ENCODE measurements at regions not wholly inside any gene's neighbourhood (a gene's known extent, or its start where the extent isn't known, plus 50 kb on each side); places are given as distances from the start of the nearest gene placed in this dataset.

DNA sequence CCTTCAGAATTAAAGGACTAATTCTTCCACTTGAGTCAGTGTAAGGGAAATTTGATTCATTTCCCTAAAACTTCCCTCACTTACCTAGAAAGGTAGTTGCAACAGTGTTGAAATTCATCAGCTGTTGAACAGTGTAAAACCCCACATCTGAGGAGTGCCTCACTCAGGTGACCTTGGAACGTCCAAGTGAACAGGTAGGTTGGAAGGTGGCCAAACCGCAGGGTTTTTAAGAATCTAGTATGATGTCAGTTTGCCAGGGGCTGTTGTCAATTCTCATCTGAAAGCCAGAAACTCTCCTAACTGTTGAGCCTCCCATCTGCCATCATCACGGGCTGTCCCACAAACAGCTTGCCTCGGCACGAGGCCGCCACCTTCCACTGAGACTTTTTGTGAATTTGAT lies 105.7 kb downstream of the TMEM174 start:
- Histone ChIP-seq H3K36me3 (ENCODE audit: control insufficient read depth in 4 of 4, insufficient read depth in 4 of 4, low read length in 4 of 4) (no peaks in the 10 kb centered on the region), H3K4me3 (no peak overlapping the region), H3K27me3 (ENCODE audit: control insufficient read depth in 3 of 3, insufficient read depth in 3 of 3, low read length in 2 of 3) (peaks cover 0 to 32% (median 2%) of the 10 kb centered on the region in 3 donors), H3K27ac (ENCODE audit: low read depth in 1 of 2, low read length in 1 of 2) (peak overlapping the region in 1 of 2 donors; percentile 45), H3K9me3 (ENCODE audit: control insufficient read depth in 4 of 4, insufficient read depth in 3 of 4, low read length in 3 of 4) (no peaks in the 10 kb centered on the region), H3K4me1 (ENCODE audit: control insufficient read depth in 5 of 5, insufficient read depth in 5 of 5, low read length in 5 of 5) (peaks cover 0 to 16% (median 0%) of the 10 kb centered on the region in 5 donors), H3K9ac (ENCODE audit: insufficient read depth in 1 of 2, low read length in 2 of 2) (no peak overlapping the region)
- ATAC-seq (ENCODE audit: insufficient read depth, low FRiP score) (no peak), DNase-seq (no peak)
- TF ChIP-seq, protein P1, sequence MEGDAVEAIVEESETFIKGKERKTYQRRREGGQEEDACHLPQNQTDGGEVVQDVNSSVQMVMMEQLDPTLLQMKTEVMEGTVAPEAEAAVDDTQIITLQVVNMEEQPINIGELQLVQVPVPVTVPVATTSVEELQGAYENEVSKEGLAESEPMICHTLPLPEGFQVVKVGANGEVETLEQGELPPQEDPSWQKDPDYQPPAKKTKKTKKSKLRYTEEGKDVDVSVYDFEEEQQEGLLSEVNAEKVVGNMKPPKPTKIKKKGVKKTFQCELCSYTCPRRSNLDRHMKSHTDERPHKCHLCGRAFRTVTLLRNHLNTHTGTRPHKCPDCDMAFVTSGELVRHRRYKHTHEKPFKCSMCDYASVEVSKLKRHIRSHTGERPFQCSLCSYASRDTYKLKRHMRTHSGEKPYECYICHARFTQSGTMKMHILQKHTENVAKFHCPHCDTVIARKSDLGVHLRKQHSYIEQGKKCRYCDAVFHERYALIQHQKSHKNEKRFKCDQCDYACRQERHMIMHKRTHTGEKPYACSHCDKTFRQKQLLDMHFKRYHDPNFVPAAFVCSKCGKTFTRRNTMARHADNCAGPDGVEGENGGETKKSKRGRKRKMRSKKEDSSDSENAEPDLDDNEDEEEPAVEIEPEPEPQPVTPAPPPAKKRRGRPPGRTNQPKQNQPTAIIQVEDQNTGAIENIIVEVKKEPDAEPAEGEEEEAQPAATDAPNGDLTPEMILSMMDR (IDR thresholded peaks at IDR 0.05; ENCODE audit: control extremely low read depth, extremely low read depth), result no peak
- WGBS, 2 donors, result 81 to 89% methylated on average over 6 of the region's 6 CpGs

DNA sequence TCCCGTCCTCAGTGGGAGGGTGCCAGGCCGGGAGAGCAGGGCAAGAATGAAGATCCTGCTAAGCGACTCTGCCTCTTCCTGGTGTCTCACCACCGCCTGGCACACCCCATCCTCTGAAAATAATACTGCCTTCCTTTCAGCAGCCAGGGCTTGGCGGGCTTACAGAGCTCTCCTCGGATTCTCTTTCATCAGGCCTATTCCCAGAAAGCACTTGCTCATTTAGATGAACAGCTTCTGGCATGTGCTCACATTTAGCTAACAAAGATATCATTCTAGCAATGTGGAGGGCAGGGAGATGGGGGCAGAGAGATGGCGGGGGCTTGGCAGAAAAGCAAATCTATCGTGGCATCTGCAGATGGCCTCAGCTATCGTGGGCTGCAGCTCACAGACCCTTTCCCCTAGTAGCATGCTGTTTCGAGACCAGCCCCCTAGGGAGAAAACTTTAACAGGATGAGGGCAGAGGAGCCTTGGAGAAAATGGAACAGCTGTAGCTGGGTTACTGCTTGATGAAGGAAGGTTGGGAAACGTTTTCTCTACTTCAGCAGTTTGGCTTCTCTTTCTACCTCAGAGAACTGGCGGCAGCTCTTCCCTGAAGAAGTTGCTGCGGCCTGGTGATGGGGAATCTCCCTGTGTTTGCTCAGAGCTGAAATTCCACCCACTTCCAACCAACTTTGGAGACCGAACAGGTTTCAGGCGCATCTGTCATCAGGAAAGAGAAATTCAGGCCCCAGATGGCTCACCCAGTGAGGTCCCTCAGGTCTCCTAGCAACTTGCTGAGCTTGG lies 102.1 kb downstream of the TMEM174 start:
- H3K36me3 ChIP-seq (ENCODE audit: control insufficient read depth in 4 of 4, insufficient read depth in 4 of 4, low read length in 4 of 4), result no peaks in the 10 kb centered on the region
- DNase-seq, result peak in 2 of 3 donors; percentile 34 to 40
- WGBS, 2 donors, result 59 to 74% methylated on average over 15 of the region's 15 CpGs

DNA sequence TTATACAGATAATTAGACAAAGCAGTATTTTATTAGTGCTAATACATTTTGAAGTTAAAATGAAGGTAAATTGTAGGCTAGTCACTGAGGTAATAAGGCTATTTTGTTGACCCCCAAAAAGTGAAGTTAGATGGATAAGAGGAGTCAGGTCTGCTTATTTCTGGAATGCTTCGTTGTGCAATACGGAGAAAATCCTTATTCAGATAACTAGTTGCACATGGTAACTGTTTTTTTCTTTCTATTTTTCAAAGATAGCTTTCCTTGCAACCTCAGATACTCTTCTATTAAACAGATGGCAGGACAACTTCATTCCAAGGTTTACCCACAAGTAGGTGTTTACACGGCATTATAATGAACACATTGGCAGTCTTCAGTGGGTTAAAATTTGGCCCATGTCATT lies 101.1 kb downstream of the TMEM174 start:
- TF ChIP-seq, protein P1 (IDR thresholded peaks at IDR 0.05; ENCODE audit: control extremely low read depth, extremely low read depth), result no peak
- Histone ChIP-seq H3K4me3 (no peak overlapping the region), H3K27me3 (ENCODE audit: control insufficient read depth in 3 of 3, insufficient read depth in 3 of 3, low read length in 2 of 3) (peaks cover 0 to 40% (median 11%) of the 10 kb centered on the region in 3 donors), H3K9me3 (ENCODE audit: control insufficient read depth in 4 of 4, insufficient read depth in 3 of 4, low read length in 3 of 4) (peaks cover 0 to 3% (median 0%) of the 10 kb centered on the region in 4 donors), H3K36me3 (ENCODE audit: control insufficient read depth in 4 of 4, insufficient read depth in 4 of 4, low read length in 4 of 4) (no peaks in the 10 kb centered on the region), H3K4me1 (ENCODE audit: control insufficient read depth in 5 of 5, insufficient read depth in 5 of 5, low read length in 5 of 5) (peaks cover 0 to 10% (median 0%) of the 10 kb centered on the region in 5 donors), H3K9ac (ENCODE audit: insufficient read depth in 1 of 2, low read length in 2 of 2) (no peak overlapping the region), H3K27ac (ENCODE audit: low read depth in 1 of 2, low read length in 1 of 2) (no peak overlapping the region)
- WGBS, 2 donors, result 89 to 93% methylated on average over 3 of the region's 3 CpGs
- ATAC-seq (ENCODE audit: insufficient read depth, low FRiP score), result no peak
- no peak for DNase-seq

More for the DNA sequence above, 102.1 kb downstream of the TMEM174 start:
- peaks cover 0 to under 1% (median 0%) of the 10 kb centered on the region in 4 donors for H3K9me3 ChIP-seq (ENCODE audit: control insufficient read depth in 4 of 4, insufficient read depth in 3 of 4, low read length in 3 of 4)
- H3K4me1 ChIP-seq (ENCODE audit: control insufficient read depth in 5 of 5, insufficient read depth in 5 of 5, low read length in 5 of 5), result peaks cover 0 to 10% (median 0%) of the 10 kb centered on the region in 5 donors
- TF ChIP-seq, protein P1 (IDR thresholded peaks at IDR 0.05; ENCODE audit: control extremely low read depth, extremely low read depth), result no peak
- no peak overlapping the region for H3K9ac ChIP-seq (ENCODE audit: insufficient read depth in 1 of 2, low read length in 2 of 2)
- ATAC-seq (ENCODE audit: insufficient read depth, low FRiP score), result peak; percentile 25
- no peak overlapping the region for H3K4me3 ChIP-seq
- peaks cover 0 to 38% (median 11%) of the 10 kb centered on the region in 3 donors for H3K27me3 ChIP-seq (ENCODE audit: control insufficient read depth in 3 of 3, insufficient read depth in 3 of 3, low read length in 2 of 3)
- no peak overlapping the region for H3K27ac ChIP-seq (ENCODE audit: low read depth in 1 of 2, low read length in 1 of 2)

Data from lung (tissue), 11 donors.